Upper lobe of left lung (tissue), 6 donors: ENCODE measurements at regions not wholly inside any gene's neighbourhood (a gene's known extent, or its start where the extent isn't known, plus 50 kb on each side); places are given as distances from the start of the nearest gene placed in this dataset.
A peak's percentile ranks its signal among the peaks of the same experiment; 100 is the strongest.

Experiments used
- ATAC-seq, 2 donors: fragments of 200-7000 bp; cut with Tn5 transposase; one replicate each; pipeline ENCODE4 v1.9.1; 2022; ENCODE audit warnings: mild to moderate bottlenecking in 2 of 2, moderate library complexity in 2 of 2; ENCODE audit not compliant: low FRiP score in 2 of 2
- DNase-seq, 2 donors: peaks; one replicate each; pipeline ENCODE4 v3.0.0-alpha.2; 2019 to 2020
- H3K27ac ChIP-seq, 4 donors: fragments of 200-600 bp; sonication (generic); one replicate each; pipeline ENCODE4 v1.5.1; 2016 to 2019
- H3K27me3 ChIP-seq, 4 donors: fragments of 200-600 bp; sonication (generic); one replicate each; pipeline ENCODE4 v1.5.1; 2017 to 2019
- H3K36me3 ChIP-seq, 4 donors: fragments of 200-600 bp; sonication (generic); one replicate each; pipeline ENCODE4 v1.5.1; 2016 to 2019
- H3K4me1 ChIP-seq, 4 donors: fragments of 200-600 bp; sonication (generic); one replicate each; pipeline ENCODE4 v1.5.1; 2018 to 2019
- H3K4me3 ChIP-seq, 4 donors: fragments of 200-600 bp; sonication (generic); one replicate each; pipeline ENCODE4 v1.5.1; 2017 to 2019; ENCODE audit warnings: mild to moderate bottlenecking in 2 of 4, moderate library complexity in 1 of 4
- H3K9me3 ChIP-seq, 4 donors: fragments of 200-600 bp; sonication (generic); one replicate each; pipeline ENCODE4 v1.5.1; 2018 to 2019
- EP300 ChIP-seq, 4 donors: sonication (generic); formaldehyde crosslinking; IDR thresholded peaks; one replicate each; pipeline ENCODE4 v1.5.1; 2017; ENCODE audit warnings: antibody characterized with exemption in 4 of 4, control low read depth in 2 of 4
- POLR2A ChIP-seq, 4 donors: fragments of 450-650 bp; IDR thresholded peaks; one replicate each; pipeline ENCODE4 v1.5.1; 2016 to 2017; ENCODE audit warnings: antibody characterized with exemption in 4 of 4, mild to moderate bottlenecking in 2 of 4
- POLR2AphosphoS5 ChIP-seq, 2 donors: sonication (generic); formaldehyde crosslinking; IDR thresholded peaks; one replicate each; pipeline ENCODE4 v1.5.1; 2017; ENCODE audit warnings: antibody characterized with exemption in 2 of 2
- WGBS, 2 donors: methylation state at CpG; one replicate each; pipeline ENCODE4 v1.1.5; 2017 to 2018; 5-methylcytosine and 5-hydroxymethylcytosine counted together
- TF ChIP-seq, protein P1 (sequence below), 6 experiments: fragments of 450-650 bp in 4 of 6; fragments of 200-600 bp in 2 of 6; sonication (generic) in 2 of 6; IDR thresholded peaks; one replicate each; pipeline ENCODE4 v1.5.1; 2016 to 2019; ENCODE audit warnings: antibody characterized with exemption in 6 of 6
- donor health status: DM: no; HTN: no; CAD: no; lungs with moderate emphysema.
- donor health status: DM: no; HTN: yes; CAD: no; lungs with severe emphysema.

DNA sequence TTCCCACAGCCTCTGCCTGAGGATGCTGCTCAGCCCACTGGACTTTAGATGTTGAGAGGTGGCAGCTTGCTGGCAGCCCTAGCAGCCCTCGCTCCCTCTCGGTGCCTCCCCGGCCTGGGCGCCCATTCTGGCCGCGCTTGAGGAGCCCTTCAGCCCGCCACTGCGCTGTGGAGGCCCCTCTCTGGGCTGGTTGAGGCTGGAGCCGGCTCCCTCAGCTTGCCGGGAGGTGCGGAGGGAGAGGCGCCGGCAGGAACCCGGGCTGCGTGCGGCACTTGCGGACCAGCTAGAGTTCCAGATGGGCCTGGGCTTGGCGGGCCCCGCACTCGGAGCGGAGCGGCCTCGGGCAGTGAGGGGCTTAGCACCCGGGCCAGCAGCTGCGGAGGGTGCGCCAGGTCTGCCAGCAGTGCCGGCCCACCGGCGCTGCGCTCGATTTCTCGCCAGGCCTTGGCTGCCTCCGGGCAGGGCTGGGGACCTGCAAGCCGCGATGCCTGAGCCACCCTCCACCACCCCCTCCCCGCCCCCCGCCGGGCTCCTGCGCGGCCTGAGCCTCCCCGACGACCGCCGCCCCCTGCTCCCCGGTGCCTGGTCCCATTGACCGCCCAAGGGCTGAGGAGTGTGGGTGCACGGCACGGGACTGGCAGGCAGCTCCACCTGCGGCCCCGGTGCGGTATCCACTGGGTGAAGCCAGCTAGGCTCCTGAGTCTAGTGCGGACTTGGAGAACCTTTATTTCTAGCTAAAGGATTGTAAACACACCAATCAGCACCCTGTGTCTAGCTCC lies 446.2 kb downstream of the INSC start:
- H3K4me1 ChIP-seq = no peaks in the 10 kb centered on the region
- H3K27ac ChIP-seq = no peak overlapping the region
- no peaks in the 10 kb centered on the region for H3K36me3 ChIP-seq
- TF ChIP-seq EP300 (IDR thresholded peaks at IDR 0.05) = no peak
- no peak for TF ChIP-seq POLR2AphosphoS5 (IDR thresholded peaks at IDR 0.05)
- TF ChIP-seq, protein P1, sequence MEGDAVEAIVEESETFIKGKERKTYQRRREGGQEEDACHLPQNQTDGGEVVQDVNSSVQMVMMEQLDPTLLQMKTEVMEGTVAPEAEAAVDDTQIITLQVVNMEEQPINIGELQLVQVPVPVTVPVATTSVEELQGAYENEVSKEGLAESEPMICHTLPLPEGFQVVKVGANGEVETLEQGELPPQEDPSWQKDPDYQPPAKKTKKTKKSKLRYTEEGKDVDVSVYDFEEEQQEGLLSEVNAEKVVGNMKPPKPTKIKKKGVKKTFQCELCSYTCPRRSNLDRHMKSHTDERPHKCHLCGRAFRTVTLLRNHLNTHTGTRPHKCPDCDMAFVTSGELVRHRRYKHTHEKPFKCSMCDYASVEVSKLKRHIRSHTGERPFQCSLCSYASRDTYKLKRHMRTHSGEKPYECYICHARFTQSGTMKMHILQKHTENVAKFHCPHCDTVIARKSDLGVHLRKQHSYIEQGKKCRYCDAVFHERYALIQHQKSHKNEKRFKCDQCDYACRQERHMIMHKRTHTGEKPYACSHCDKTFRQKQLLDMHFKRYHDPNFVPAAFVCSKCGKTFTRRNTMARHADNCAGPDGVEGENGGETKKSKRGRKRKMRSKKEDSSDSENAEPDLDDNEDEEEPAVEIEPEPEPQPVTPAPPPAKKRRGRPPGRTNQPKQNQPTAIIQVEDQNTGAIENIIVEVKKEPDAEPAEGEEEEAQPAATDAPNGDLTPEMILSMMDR (IDR thresholded peaks at IDR 0.05) = no peak
- TF ChIP-seq POLR2A (IDR thresholded peaks at IDR 0.05) = no peak
- H3K27me3 ChIP-seq = no peaks in the 10 kb centered on the region
- H3K4me3 ChIP-seq = no peak overlapping the region
- no peaks in the 10 kb centered on the region for H3K9me3 ChIP-seq
- ATAC-seq (no peak), DNase-seq (peak in 1 of 2 donors; percentile 79)
- whole genome bisulfite sequencing, 2 donors = 97 to 100% methylated on average over 7 to 44 of the region's 52 CpGs

DNA sequence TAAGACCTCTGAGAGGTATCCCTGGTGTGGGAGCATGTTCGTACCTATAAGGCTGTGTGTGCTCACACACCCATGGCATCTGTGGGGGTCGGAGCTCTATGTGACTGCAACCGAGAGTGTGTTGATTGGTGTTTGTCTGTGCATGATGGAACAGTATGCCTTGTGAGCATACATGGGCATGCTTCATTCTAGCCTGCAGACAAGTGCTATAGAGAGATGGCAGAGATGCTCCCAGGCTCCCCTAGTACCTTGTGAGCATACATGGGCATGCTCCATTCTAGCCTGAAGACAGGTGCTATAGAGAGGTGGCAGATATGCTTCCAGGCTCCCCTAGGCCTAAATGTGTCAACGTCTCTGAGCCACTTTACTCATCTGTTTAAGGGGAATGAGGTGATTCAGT lies 447.5 kb downstream of the INSC start:
- Histone ChIP-seq H3K9me3 (no peaks in the 10 kb centered on the region), H3K36me3 (no peaks in the 10 kb centered on the region), H3K27me3 (no peaks in the 10 kb centered on the region), H3K4me1 (no peaks in the 10 kb centered on the region), H3K27ac (no peak overlapping the region), H3K4me3 (no peak overlapping the region)
- ATAC-seq = peak in 1 of 2 donors; percentile 51
- 93 to 97% methylated on average over 4 of the region's 4 CpGs for WGBS, 2 donors
- TF ChIP-seq EP300 (IDR thresholded peaks at IDR 0.05) = no peak
- TF ChIP-seq POLR2AphosphoS5 (IDR thresholded peaks at IDR 0.05) = no peak
- TF ChIP-seq, protein P1 (IDR thresholded peaks at IDR 0.05) = no peak
- no peak for TF ChIP-seq POLR2A (IDR thresholded peaks at IDR 0.05)
- DNase-seq = no peak

DNA sequence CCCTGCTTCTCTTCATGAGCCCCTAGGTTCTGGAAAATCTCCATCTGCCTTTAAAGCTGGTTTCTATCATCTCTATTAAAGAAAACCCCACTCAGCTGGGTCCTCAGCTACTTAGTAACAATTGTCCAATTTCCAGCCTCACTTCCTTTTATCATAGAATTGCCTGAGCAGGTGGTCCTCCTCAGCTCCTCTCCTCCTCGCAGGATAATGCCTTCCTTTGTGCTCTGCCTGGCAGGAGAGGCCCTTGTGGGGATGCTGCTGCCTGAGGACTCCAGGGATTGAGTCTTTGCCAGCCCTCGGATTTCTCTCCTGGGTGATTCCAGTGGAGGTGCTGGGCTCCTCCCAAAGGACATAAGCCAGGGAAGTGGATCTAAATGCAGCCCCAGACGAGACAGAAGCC lies 448.3 kb downstream of the INSC start:
- no peak for TF ChIP-seq POLR2AphosphoS5 (IDR thresholded peaks at IDR 0.05)
- no peak for TF ChIP-seq POLR2A (IDR thresholded peaks at IDR 0.05)
- TF ChIP-seq, protein P1 (IDR thresholded peaks at IDR 0.05) = no peak
- no peak for TF ChIP-seq EP300 (IDR thresholded peaks at IDR 0.05)
- WGBS, 2 donors = 69 to 74% methylated on average over 3 of the region's 3 CpGs
- DNase-seq (no peak), ATAC-seq (no peak)
- Histone ChIP-seq H3K4me3 (no peak overlapping the region), H3K9me3 (no peaks in the 10 kb centered on the region), H3K27ac (no peak overlapping the region), H3K36me3 (no peaks in the 10 kb centered on the region), H3K4me1 (no peaks in the 10 kb centered on the region), H3K27me3 (no peaks in the 10 kb centered on the region)

DNA sequence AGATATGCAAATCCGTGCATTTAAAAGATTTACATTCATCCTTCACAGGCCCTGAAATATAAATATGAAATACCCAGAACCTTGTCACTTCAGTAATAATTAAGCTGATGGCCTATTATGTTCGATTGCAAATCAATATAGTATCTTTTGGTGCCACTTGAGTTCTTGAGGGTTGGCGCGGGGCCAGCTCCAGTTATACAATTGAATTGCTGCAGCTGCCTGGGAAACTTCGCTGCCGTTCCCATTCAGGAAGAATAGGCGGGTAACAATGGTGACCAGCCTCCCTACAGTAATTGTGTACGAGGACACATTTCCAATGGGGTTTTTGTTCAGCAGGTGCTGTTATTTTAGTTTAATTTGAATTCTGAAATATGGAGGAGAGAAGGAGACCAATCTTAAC lies 451.2 kb downstream of the INSC start:
- H3K27me3 ChIP-seq = no peaks in the 10 kb centered on the region
- DNase-seq (no peak), ATAC-seq (no peak)
- H3K36me3 ChIP-seq = no peaks in the 10 kb centered on the region
- TF ChIP-seq POLR2AphosphoS5 (IDR thresholded peaks at IDR 0.05) (no peak), EP300 (IDR thresholded peaks at IDR 0.05) (no peak), POLR2A (IDR thresholded peaks at IDR 0.05) (no peak)
- TF ChIP-seq, protein P1 (IDR thresholded peaks at IDR 0.05) = no peak
- H3K27ac ChIP-seq = no peak overlapping the region
- peaks cover 0 to 6% (median 2%) of the 10 kb centered on the region in 4 donors for H3K4me1 ChIP-seq
- no peaks in the 10 kb centered on the region for H3K9me3 ChIP-seq
- H3K4me3 ChIP-seq = no peak overlapping the region
- 65 to 75% methylated on average over 8 of the region's 8 CpGs for WGBS, 2 donors

DNA sequence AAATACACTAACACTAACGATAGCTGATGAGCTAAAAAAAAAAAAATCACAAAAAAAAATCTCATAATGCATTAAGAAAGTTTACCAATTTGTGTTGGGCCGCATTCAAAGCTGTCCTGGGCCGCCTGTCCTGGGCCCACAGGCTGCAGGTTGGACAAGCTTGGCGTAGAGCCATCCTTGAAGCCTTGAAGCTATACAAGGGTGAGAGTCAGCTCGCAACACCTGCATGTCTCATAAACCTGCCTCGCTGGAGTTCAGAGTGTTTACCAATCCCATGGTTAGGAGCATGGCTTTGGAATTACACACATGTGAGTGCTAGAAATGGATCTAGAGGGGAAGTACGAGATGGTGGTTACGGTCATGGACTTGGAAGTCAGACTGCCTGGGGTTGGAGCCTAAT lies 453.7 kb downstream of the INSC start:
- Histone ChIP-seq H3K9me3 (no peaks in the 10 kb centered on the region), H3K27ac (no peak overlapping the region), H3K4me1 (peaks cover 0 to 6% (median 2%) of the 10 kb centered on the region in 4 donors), H3K27me3 (no peaks in the 10 kb centered on the region), H3K36me3 (no peaks in the 10 kb centered on the region), H3K4me3 (no peak overlapping the region)
- DNase-seq (no peak), ATAC-seq (no peak)
- TF ChIP-seq POLR2AphosphoS5 (IDR thresholded peaks at IDR 0.05) = no peak
- TF ChIP-seq POLR2A (IDR thresholded peaks at IDR 0.05) = no peak
- no peak for TF ChIP-seq EP300 (IDR thresholded peaks at IDR 0.05)
- TF ChIP-seq, protein P1 (IDR thresholded peaks at IDR 0.05) = no peak
- WGBS, 2 donors = 94 to 95% methylated on average over 8 of the region's 8 CpGs
